ENCODE measurements at regions not wholly inside any gene's neighbourhood (a gene's known extent, or its start where the extent isn't known, plus 50 kb on each side); places are given as distances from the start of the nearest gene placed in this dataset.
A peak's percentile ranks its signal among the peaks of the same experiment; 100 is the strongest.

GRCh38 chr4:41883988-41884734, 51.1 kb upstream of the TMEM33 start:
- H3K27me3 Mint-ChIP-seq (ENCODE audit: insufficient read depth): peaks cover 51% of the 10 kb centered on the region

GRCh38 chr4:41882625-41883347, 52.4 kb upstream of the TMEM33 start:
- Mint-ChIP-seq H3K9me3 (no peaks in the 10 kb centered on the region), H3K27me3 (ENCODE audit: insufficient read depth) (peaks cover 57% of the 10 kb centered on the region), H3K4me1 (ENCODE audit: low read depth) (peaks cover 15% of the 10 kb centered on the region), H3K36me3 (ENCODE audit: low read depth) (no peaks in the 10 kb centered on the region), H3K4me3 (peak overlapping the region; percentile 31), H3K27ac (peak overlapping the region; percentile 22)
- peak; percentile 18 for DNase-seq (ENCODE audit: low spot score)
- intact Hi-C loops (cut with micrococcal nuclease): loop anchor here (1.0 kb wide), 3 partner anchors 133 to 601 kb away; no protein-coding TSS in a partner anchor

More at GRCh38 chr4:41883988-41884734, 51.1 kb upstream of the TMEM33 start:
- intact Hi-C loops (cut with micrococcal nuclease): loop anchor here (1.0 kb wide), 1 partner anchor 191 kb away; no protein-coding TSS in a partner anchor
- Mint-ChIP-seq H3K9me3 (no peaks in the 10 kb centered on the region), H3K4me1 (ENCODE audit: low read depth) (peaks cover 15% of the 10 kb centered on the region), H3K27ac (no peak overlapping the region), H3K4me3 (no peak overlapping the region), H3K36me3 (ENCODE audit: low read depth) (no peaks in the 10 kb centered on the region)
- no peak for DNase-seq (ENCODE audit: low spot score)

GRCh38 chr4:41881981-41882624, 53.1 kb upstream of the TMEM33 start:
- no peaks in the 10 kb centered on the region for H3K9me3 Mint-ChIP-seq
- H3K27ac Mint-ChIP-seq: no peak overlapping the region
- H3K36me3 Mint-ChIP-seq (ENCODE audit: low read depth): no peaks in the 10 kb centered on the region
- no peak overlapping the region for H3K4me3 Mint-ChIP-seq
- DNase-seq (ENCODE audit: low spot score): no peak
- H3K4me1 Mint-ChIP-seq (ENCODE audit: low read depth): peaks cover 15% of the 10 kb centered on the region
- intact Hi-C loops (cut with micrococcal nuclease): loop anchor here (1.0 to 2.0 kb wide), 3 partner anchors 15 to 601 kb away; no protein-coding TSS in a partner anchor
- H3K27me3 Mint-ChIP-seq (ENCODE audit: insufficient read depth): peaks cover 59% of the 10 kb centered on the region

GRCh38 chr4:41880840-41881831, 54.1 kb upstream of the TMEM33 start:
- no peak for DNase-seq (ENCODE audit: low spot score)
- Mint-ChIP-seq H3K4me1 (ENCODE audit: low read depth) (peaks cover 15% of the 10 kb centered on the region), H3K36me3 (ENCODE audit: low read depth) (no peaks in the 10 kb centered on the region), H3K27ac (peak overlapping the region; percentile 67), H3K27me3 (ENCODE audit: insufficient read depth) (peaks cover 69% of the 10 kb centered on the region), H3K4me3 (peak overlapping the region; percentile 13), H3K9me3 (no peaks in the 10 kb centered on the region)
- intact Hi-C loops (cut with micrococcal nuclease): loop anchor here (2.0 kb wide), 1 partner anchor 14 kb away; no protein-coding TSS in a partner anchor

- peak overlapping the region; percentile 62 for H3K27ac Mint-ChIP-seq
- intact Hi-C loops (cut with micrococcal nuclease): loop anchor here (2.0 kb wide), 1 partner anchor 13 kb away; no protein-coding TSS in a partner anchor
Observed at GRCh38 chr4:41880022-41880837, 55.0 kb upstream of the TMEM33 start.

GRCh38 chr4:41879552-41879951, 55.7 kb upstream of the TMEM33 start:
- H3K4me3 Mint-ChIP-seq: no peak overlapping the region
- DNase-seq (ENCODE audit: low spot score): no peak
- no peaks in the 10 kb centered on the region for H3K9me3 Mint-ChIP-seq
- no peak overlapping the region for H3K27ac Mint-ChIP-seq
- H3K27me3 Mint-ChIP-seq (ENCODE audit: insufficient read depth): peaks cover 74% of the 10 kb centered on the region
- H3K4me1 Mint-ChIP-seq (ENCODE audit: low read depth): peaks cover 15% of the 10 kb centered on the region
- intact Hi-C loops (cut with micrococcal nuclease): loop anchor here (5.0 kb wide), 1 partner anchor 518 kb away; the partner anchor contains the start of gene SHISA3
- H3K36me3 Mint-ChIP-seq (ENCODE audit: low read depth): no peaks in the 10 kb centered on the region

More at GRCh38 chr4:41880022-41880837, 55.0 kb upstream of the TMEM33 start:
- Mint-ChIP-seq H3K27me3 (ENCODE audit: insufficient read depth) (peaks cover 72% of the 10 kb centered on the region), H3K4me1 (ENCODE audit: low read depth) (peaks cover 15% of the 10 kb centered on the region), H3K9me3 (no peaks in the 10 kb centered on the region), H3K36me3 (ENCODE audit: low read depth) (no peaks in the 10 kb centered on the region), H3K4me3 (no peak overlapping the region)
- no peak for DNase-seq (ENCODE audit: low spot score)

GRCh38 chr4:41878991-41879491, 56.2 kb upstream of the TMEM33 start:
- intact Hi-C loops (cut with micrococcal nuclease): loop anchor here (5.0 kb wide), 1 partner anchor 518 kb away; the partner anchor contains the start of gene SHISA3
- H3K9me3 Mint-ChIP-seq: no peaks in the 10 kb centered on the region
- no peak for DNase-seq (ENCODE audit: low spot score)
- H3K27me3 Mint-ChIP-seq (ENCODE audit: insufficient read depth): peaks cover 79% of the 10 kb centered on the region
- no peaks in the 10 kb centered on the region for H3K36me3 Mint-ChIP-seq (ENCODE audit: low read depth)
- H3K4me1 Mint-ChIP-seq (ENCODE audit: low read depth): peaks cover 15% of the 10 kb centered on the region
- H3K27ac Mint-ChIP-seq: no peak overlapping the region
- H3K4me3 Mint-ChIP-seq: no peak overlapping the region

GRCh38 chr4:41878170-41878969, 56.9 kb upstream of the TMEM33 start:
- Mint-ChIP-seq H3K4me3 (no peak overlapping the region), H3K36me3 (ENCODE audit: low read depth) (no peaks in the 10 kb centered on the region), H3K27ac (no peak overlapping the region), H3K4me1 (ENCODE audit: low read depth) (peaks cover 15% of the 10 kb centered on the region), H3K27me3 (ENCODE audit: insufficient read depth) (peaks cover 84% of the 10 kb centered on the region), H3K9me3 (no peaks in the 10 kb centered on the region)
- intact Hi-C loops (cut with micrococcal nuclease): loop anchor here (5.0 kb wide), 1 partner anchor 519 kb away; the partner anchor contains the start of gene SHISA3
- DNase-seq (ENCODE audit: low spot score): no peak

GRCh38 chr4:41877020-41877796, 58.0 kb upstream of the TMEM33 start:
- no peaks in the 10 kb centered on the region for H3K9me3 Mint-ChIP-seq
- H3K4me1 Mint-ChIP-seq (ENCODE audit: low read depth): peaks cover 10% of the 10 kb centered on the region
- peaks cover 85% of the 10 kb centered on the region for H3K27me3 Mint-ChIP-seq (ENCODE audit: insufficient read depth)
- no peak overlapping the region for H3K27ac Mint-ChIP-seq
- no peak overlapping the region for H3K4me3 Mint-ChIP-seq
- H3K36me3 Mint-ChIP-seq (ENCODE audit: low read depth): peaks cover 2% of the 10 kb centered on the region
- DNase-seq (ENCODE audit: low spot score): no peak
- intact Hi-C loops (cut with micrococcal nuclease): loop anchor here (5.0 kb wide), 1 partner anchor 520 kb away; the partner anchor contains the start of gene SHISA3

GRCh38 chr4:41874873-41875272, 60.4 kb upstream of the TMEM33 start:
- peaks cover 2% of the 10 kb centered on the region for H3K36me3 Mint-ChIP-seq (ENCODE audit: low read depth)
- H3K4me1 Mint-ChIP-seq (ENCODE audit: low read depth): no peaks in the 10 kb centered on the region
- no peak for DNase-seq (ENCODE audit: low spot score)
- intact Hi-C loops (cut with micrococcal nuclease): loop anchor here (5.0 kb wide), 1 partner anchor 522 kb away; the partner anchor contains the start of gene SHISA3
- no peaks in the 10 kb centered on the region for H3K9me3 Mint-ChIP-seq
- no peak overlapping the region for H3K27ac Mint-ChIP-seq
- H3K4me3 Mint-ChIP-seq: no peak overlapping the region
- H3K27me3 Mint-ChIP-seq (ENCODE audit: insufficient read depth): peaks cover 89% of the 10 kb centered on the region

Measured in activated T-helper 1 cell treated with anti-CD3 and anti-CD28 coated beads, Interleukin-12 subunit alpha, Interleukin-12 subunit beta, Interleukin-2, Interleukin-4 antibody, amounts not matched to agents 30 ng/mL and 10 ng/mL and 1 ng/mL, durations not matched to agents 14 hours and 24 hours and 36 hours (primary cell).